Femur (tissue), 1 donor: ENCODE measurements at regions not wholly inside any gene's neighbourhood (a gene's known extent, or its start where the extent isn't known, plus 50 kb on each side); places are given as distances from the start of the nearest gene placed in this dataset.

ENCODE experiments used
- DNase-seq: peaks from one replicate; pipeline ENCODE4 v3.0.0-alpha.2; 2017

DNA sequence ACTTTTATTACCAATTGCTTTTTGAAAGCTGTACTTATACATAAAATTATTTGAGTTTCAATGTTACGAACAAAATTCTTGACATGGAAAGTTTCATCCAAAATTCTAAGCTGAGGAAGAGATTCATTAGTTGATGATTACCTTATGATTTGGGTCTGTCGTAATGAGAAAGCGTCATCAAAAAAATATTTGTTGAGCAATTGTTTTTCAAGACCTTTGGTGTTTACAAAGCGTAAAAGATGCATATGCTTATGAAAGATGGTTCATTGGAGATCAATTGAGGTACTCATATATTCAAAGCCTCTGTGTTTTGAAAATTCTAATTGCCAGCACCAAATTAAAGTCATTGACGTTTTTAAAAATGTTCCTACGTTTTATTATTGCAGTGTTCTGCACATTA is 110.5 kb upstream of the DOK5 start:
- no peak for DNase-seq

DNA sequence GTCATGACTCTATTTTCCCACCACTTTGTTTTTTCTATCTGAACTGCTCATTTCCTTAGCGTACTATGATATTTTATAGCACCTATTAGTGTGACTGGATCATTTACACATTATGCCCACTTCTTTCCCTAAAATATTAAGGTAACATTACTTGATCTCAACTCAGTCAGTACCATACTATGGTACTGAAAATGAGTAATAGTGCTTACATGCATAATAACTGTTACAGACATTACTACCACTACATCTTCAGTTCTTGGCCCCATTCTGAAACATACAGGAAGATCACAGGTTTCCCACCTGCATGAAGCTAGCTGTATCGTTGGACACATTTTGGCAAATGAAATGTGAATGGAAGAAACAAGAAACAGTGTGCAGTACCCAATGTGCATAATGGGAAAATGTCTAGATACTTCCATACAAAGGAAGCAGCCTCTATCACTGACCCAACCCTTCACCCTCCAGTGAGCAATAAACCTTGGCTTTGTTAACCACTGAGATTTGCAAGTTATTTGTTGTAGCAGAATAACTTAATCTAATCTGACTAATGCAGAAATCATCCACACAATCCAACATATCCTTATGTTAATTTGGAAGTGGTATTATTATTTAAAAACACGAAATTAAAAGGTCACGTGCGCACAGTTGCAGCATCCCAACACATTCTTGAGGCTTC is 108.6 kb upstream of the DOK5 start:
- DNase-seq, result no peak

- DNase-seq, result no peak
Observed at GRCh38 chr20:54368570-54368969, 106.8 kb upstream of the DOK5 start.

- DNase-seq, result no peak
Observed at GRCh38 chr20:54372313-54372712, 103.1 kb upstream of the DOK5 start.

- DNase-seq, result no peak
Observed at GRCh38 chr20:54377992-54378773, 97.2 kb upstream of the DOK5 start.

DNA sequence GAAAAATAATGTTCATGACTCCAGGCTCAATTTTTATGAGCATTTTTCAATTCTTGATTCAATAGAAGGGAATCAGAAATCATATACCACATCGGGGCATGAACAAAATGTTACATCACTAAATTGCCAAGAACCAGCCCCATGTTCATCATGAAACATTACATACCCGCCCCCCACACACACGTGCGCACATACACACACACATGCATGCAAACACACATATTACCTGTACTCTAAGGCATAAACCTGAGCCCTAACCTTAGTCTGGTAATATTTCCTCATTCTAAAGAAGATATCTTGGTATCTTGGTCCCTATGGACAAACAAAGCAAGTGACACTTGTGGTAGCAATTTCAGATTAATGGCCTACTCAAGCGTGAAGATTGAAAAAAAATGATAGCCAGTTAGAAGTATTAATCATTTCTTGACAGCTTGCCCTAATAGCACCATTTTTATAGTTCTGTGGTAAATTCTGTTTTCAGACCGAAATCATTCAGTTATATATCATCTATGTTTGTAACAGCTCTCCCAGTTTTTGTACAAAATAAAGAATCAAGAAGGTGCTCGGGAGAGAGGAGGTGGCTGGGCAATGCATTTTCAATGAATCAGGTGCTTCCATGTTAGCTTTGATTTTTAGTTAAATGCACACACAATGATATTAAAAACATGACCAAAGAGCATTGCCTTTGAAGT is 95.4 kb upstream of the DOK5 start:
- no peak for DNase-seq

DNA sequence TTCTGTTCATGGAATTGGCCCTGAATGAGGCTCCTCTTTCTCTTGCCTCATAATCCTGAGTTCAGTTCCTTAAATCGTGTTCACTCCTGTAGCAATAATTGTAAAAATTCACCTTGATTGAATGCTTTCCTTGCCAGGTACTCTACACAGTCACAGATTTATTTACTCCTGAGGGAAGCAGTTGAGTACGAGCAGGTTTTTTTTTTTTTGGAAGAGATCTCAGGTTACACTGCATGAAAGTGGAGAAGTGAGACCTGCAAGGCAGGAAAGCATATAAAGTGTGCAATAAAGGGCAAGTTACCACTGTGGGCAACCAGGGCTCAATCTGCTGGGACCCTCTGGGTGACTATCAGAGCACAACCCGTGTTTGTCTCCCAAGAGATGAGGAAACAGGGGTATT is 93.0 kb upstream of the DOK5 start:
- no peak for DNase-seq

- DNase-seq, result no peak
Observed at GRCh38 chr20:54385746-54386145, 89.6 kb upstream of the DOK5 start.

DNA sequence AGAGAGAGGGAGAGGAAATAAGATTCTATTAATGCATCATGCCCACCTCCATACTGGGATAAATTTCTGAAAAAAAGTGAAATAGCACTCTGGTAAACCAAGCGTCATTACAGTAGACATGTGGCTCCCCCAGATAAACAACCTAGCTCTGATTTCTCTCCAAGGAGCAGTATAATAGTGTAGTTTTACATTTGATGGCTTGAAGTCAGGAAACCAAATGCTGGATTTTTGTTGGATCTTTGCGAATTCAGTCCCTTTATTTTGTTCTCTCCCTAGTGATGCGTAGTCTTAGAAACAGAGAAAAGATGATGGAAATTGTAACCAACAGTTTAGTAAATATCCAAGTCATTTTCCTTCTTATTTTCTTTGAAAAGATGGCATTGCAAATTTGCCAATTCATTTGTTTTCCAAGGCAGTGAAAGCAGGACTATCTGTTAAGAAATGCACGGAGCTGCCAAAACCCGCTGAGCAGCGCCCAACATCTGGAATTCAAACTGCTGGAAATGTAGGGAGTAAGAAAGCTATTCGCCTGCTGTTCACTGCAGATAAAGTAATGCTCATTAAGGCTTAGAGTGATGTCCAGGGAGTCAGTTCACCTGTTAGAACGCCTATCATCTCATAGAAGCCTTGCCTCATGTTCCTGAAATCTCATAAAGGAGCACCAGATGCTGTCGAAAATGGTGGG is 85.7 kb upstream of the DOK5 start:
- peak; percentile 54 for DNase-seq

DNA sequence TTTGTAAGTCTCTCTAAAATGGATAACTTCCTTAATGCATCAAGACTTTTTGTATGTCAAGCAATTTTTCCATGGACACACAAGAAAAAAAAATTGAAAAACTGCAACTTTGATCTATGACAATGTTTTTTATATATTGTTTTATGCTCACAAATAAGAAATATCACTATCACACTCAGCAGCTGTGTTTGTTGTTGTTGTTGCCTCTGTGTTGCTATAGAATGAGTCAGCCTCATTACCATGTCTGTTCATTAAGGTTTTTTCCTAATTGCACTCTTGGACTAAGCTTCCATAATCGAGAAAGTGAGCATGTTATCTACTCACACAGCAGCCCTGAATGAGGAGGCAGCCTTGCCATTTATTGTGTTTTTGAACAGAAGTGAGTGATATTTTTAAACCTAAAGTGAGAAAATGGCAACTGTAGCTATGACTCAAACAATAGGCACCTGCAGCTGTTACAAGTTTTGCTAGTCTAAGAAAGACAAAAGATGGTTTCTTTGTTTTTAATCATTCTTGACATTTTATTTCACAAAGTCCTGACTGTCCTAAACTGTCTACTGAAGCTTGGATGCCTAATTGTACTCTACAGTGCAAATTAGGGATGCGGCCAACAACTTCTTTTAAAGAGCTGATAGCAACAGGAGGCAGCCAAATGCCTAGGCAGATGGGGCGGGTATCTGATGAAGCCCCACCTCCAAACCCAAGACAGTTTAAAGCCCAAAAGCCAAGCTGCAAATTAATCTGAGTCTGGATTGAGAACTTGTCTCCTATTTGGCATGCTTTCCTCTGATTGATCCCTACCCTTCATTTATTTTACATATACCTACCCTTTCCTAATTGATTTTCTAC is 77.9 kb upstream of the DOK5 start:
- no peak for DNase-seq

DNA sequence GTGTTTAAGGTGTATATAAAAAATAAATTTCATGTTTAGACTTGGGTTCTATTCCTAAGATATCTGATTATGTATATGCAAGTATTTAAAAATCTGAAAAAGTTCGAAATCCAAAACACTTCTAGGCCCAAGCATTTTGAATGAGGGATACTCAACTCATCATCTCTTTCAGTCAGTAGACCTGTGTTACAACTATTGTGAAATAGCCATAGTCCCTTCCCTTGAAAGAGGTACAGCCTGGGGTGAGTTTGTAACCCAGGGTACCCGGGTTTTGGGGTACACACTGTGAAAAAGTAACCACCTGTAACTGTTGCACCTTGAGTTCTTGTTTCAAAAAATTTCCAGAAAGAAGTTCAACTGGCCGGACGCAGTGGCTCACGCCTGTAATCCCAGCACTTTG is 76.6 kb upstream of the DOK5 start:
- no peak for DNase-seq

GRCh38 chr20:54405540-54405939 is 69.9 kb upstream of the DOK5 start:
- DNase-seq, result no peak

- DNase-seq, result no peak
Observed at GRCh38 chr20:54407459-54407858, 67.9 kb upstream of the DOK5 start.

- DNase-seq, result no peak
Observed at GRCh38 chr20:54415967-54416366, 59.4 kb upstream of the DOK5 start.

- DNase-seq, result no peak
Observed at GRCh38 chr20:54416770-54417169, 58.6 kb upstream of the DOK5 start.

GRCh38 chr20:54419531-54419930 is 55.9 kb upstream of the DOK5 start:
- DNase-seq, result no peak
